A673 (cell line): ENCODE measurements at regions not wholly inside any gene's neighbourhood (a gene's known extent, or its start where the extent isn't known, plus 50 kb on each side); places are given as distances from the start of the nearest gene placed in this dataset.

Source experiments
- CTCF ChIP-seq: fragments of 300-800, 200-600 bp; sonication (generic); conservative IDR thresholded peaks from 2 replicates; pipeline ENCODE4 v1.5.1; 2017; ENCODE audit warnings: low read depth, mild to moderate bottlenecking, antibody characterized with exemption, low read length, moderate library complexity, mixed read lengths
- EZH2 ChIP-seq: fragments of 200-600 bp; sonication (generic); IDR thresholded peaks from 2 replicates; pipeline ENCODE4 v1.6.1; 2017; ENCODE audit warnings: borderline replicate concordance, low read depth, mild to moderate bottlenecking, mixed read lengths, antibody characterized with exemption, low read length; ENCODE audit not compliant: poor library complexity, severe bottlenecking

- TF ChIP-seq CTCF (no peak), EZH2 (no peak)
Observed at GRCh38 chr1:189962181-189962580, 515.5 kb downstream of the BRINP3 start.
